BJ (cell line): ENCODE measurements at regions not wholly inside any gene's neighbourhood (a gene's known extent, or its start where the extent isn't known, plus 50 kb on each side); places are given as distances from the start of the nearest gene placed in this dataset.

Experiments used
- CTCF ChIA-PET: fragments of 350-600 bp; formaldehyde crosslinking; extraction: SDS; loops from one replicate; lab custom pipeline; 2021; ENCODE audit warnings: antibody characterized with exemption, inconsistent platforms; lab: Yijun Ruan, JAX
- POLR2A ChIA-PET: fragments of 300-600 bp; sonication (Branson Sonifier 250); formaldehyde crosslinking; extraction: SDS; loops from one replicate; lab custom pipeline; 2021; ENCODE audit warnings: antibody characterized with exemption; lab: Charles Lee
- DNase-seq: peaks from one replicate; pipeline ENCODE4 v3.0.0-alpha.2; 2011; ENCODE audit warnings: low read depth
- H3K27me3 ChIP-seq: 2 replicates; pipeline ENCODE4 v1.6.0; 2011; ENCODE audit warnings: low read length; ENCODE audit not compliant: control insufficient read depth, insufficient read depth
- H3K36me3 ChIP-seq: 2 replicates; pipeline ENCODE4 v1.5.1; 2011; ENCODE audit warnings: low read length; ENCODE audit not compliant: control insufficient read depth, insufficient read depth
- H3K4me3 ChIP-seq: 2 replicates; pipeline ENCODE4 v1.5.1; 2011; ENCODE audit warnings: low read depth, mild to moderate bottlenecking, control low read depth, low read length
- TF ChIP-seq, protein P1 (sequence below): IDR thresholded peaks from 2 replicates; pipeline ENCODE4 v1.5.1; 2011; ENCODE audit warnings: low read depth, mild to moderate bottlenecking, control low read depth, inconsistent platforms, low read length, moderate library complexity; ENCODE audit not compliant: insufficient read depth

DNA sequence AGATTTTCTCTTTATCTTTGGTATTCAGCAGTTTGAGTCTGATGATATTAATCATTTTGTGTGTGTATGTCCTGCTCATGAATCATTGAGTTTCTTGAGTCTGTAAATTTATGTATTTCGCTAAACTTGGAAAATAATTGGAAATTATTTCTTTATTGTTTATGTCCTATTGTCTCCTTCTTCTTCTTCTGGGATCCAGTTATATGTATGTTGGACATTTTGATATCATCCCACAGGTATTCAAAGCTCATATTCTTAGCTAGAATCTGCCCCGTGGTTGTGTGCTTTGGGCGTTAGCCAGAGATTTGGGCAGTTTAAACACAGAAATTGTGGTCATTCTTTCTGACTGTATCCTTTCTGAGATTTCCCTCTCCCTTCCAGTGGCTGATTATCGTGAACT lies 243.0 kb upstream of the SPRED2 start:
- DNase-seq: no peak
- Histone ChIP-seq H3K4me3 (no peak overlapping the region), H3K27me3 (peaks cover 4% of the 10 kb centered on the region; the same call in 1 of the 2 replicates), H3K36me3 (no peaks in the 10 kb centered on the region)
- TF ChIP-seq, protein P1, sequence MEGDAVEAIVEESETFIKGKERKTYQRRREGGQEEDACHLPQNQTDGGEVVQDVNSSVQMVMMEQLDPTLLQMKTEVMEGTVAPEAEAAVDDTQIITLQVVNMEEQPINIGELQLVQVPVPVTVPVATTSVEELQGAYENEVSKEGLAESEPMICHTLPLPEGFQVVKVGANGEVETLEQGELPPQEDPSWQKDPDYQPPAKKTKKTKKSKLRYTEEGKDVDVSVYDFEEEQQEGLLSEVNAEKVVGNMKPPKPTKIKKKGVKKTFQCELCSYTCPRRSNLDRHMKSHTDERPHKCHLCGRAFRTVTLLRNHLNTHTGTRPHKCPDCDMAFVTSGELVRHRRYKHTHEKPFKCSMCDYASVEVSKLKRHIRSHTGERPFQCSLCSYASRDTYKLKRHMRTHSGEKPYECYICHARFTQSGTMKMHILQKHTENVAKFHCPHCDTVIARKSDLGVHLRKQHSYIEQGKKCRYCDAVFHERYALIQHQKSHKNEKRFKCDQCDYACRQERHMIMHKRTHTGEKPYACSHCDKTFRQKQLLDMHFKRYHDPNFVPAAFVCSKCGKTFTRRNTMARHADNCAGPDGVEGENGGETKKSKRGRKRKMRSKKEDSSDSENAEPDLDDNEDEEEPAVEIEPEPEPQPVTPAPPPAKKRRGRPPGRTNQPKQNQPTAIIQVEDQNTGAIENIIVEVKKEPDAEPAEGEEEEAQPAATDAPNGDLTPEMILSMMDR: no peak
- ChIA-PET POLR2A (no interaction called here), CTCF (no interaction called here)

DNA sequence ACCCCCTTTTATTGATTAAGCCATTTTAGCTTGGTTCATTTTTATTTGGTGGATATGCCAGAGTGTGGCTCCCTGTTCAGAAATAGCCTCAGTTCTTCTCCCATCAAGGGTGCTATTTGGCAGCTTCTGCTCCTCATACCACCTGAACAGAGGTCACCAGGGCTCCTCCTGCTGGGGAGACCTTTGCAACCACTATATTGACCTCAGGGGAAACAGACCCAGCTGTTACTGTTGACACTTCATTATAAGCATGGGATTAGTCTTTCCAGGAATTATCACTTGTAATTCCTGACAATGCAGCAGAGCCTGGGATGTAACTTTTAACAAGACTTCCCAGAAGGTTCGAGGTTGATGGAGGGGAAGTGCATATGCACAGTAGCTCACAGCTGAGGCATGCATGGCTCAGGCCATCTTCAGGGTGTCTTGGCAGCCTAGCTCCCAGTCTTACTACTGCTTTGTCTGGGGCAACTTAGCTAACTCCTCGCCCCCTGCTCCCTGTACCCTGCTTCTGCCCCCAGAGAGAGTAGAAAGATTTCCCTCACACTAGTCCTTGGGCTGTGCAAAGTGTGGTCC lies 239.4 kb upstream of the SPRED2 start:
- POLR2A ChIA-PET: no interaction called here
- peaks cover 6% of the 10 kb centered on the region; the same call in 1 of the 2 replicates for H3K27me3 ChIP-seq
- DNase-seq: no peak
- TF ChIP-seq, protein P1: no peak
- H3K4me3 ChIP-seq: no peak overlapping the region
- H3K36me3 ChIP-seq: no peaks in the 10 kb centered on the region
- CTCF ChIA-PET: no interaction called here

DNA sequence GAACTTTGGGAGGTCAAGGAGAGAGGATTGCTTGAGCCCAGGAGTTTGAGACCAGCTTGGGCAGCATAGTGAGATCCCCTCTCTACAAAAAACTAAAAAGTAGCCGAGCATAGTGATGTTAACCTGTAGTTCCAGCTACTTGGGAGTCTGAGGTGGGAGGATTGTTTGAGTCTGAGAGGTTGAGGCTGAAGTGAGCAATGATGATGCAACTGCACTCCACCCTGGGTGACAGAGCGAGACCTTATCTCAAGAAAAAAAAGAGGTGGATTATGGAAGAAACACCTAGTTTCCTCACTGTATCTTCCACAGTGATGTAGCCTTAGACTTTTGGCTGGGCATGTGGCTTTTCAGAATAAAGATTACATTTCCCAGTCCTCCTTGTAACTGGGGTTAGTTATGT lies 237.2 kb upstream of the SPRED2 start:
- ChIA-PET CTCF (no interaction called here), POLR2A (no interaction called here)
- DNase-seq: no peak
- TF ChIP-seq, protein P1: no peak
- H3K36me3 ChIP-seq: no peaks in the 10 kb centered on the region
- H3K27me3 ChIP-seq: peaks cover 6% of the 10 kb centered on the region; the same call in 1 of the 2 replicates
- no peak overlapping the region for H3K4me3 ChIP-seq

DNA sequence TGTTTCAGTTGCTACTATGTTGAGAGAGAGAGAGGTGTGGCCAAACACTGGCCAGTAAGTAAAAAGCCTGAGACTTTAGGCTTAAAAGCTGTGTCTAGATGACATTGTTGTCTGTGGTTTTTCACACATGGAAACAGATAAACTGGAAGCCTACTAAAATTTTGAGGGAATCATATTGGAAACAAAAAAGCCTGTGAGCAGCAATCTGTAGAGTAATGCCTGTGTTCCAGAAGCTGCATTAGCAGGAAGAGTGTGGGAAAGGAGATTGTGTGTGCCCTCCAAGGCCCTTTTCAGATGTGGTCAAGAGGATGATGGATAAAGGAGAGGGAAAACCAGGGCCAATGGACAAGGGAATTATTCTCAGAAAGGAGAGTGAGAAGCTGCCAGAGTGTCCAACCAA lies 236.3 kb upstream of the SPRED2 start:
- no peak for DNase-seq
- ChIA-PET CTCF (interaction anchor here (0.7 to 1.3 kb wide), 3 partner anchors 14 to 29 kb away, joined by 3 to 7 read pairs (median 3); no protein-coding TSS in a partner anchor), POLR2A (no interaction called here)
- TF ChIP-seq, protein P1: no peak
- Histone ChIP-seq H3K36me3 (no peaks in the 10 kb centered on the region), H3K4me3 (no peak overlapping the region), H3K27me3 (peaks cover 6% of the 10 kb centered on the region; the same call in 1 of the 2 replicates)

DNA sequence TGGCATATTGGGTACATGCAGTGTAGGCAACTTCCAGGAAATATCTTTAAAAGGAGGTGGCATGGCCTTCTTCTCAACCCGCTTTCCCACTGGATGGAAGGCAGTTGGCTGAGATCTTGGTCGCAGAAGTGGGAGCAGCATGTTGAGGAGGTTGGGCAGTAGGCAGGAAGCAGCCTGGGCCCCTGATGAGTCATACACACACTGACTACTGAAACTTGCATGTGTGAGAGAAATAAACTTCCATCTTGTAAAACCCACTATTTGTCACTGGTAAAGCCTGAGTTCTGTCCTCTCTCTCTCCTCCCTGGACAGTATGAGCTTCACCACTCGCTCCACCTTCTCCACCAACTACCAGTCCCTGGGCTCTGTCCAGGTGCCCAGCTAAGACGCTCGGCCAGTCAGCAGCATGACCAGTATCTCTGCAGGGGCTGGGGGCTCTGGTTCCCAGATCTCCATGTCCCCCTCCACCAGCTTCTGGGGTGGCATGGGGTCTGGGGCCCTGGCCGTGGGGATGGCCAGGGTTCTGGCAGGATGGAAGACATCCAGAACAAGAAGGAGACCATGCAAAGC lies 233.8 kb upstream of the SPRED2 start:
- CTCF ChIA-PET: interaction anchor here (0.8 to 1.3 kb wide), 5 partner anchors 12 to 45 kb away, joined by 3 to 5 read pairs (median 3); no protein-coding TSS in a partner anchor
- Histone ChIP-seq H3K4me3 (no peak overlapping the region), H3K27me3 (peaks cover 2% of the 10 kb centered on the region; the same call in 1 of the 2 replicates), H3K36me3 (no peaks in the 10 kb centered on the region)
- TF ChIP-seq, protein P1: no peak
- POLR2A ChIA-PET: no interaction called here
- peak; percentile 18 for DNase-seq
